ENCODE measurements at regions not wholly inside any gene's neighbourhood (a gene's known extent, or its start where the extent isn't known, plus 50 kb on each side); places are given as distances from the start of the nearest gene placed in this dataset.
A peak's percentile ranks its signal among the peaks of the same experiment; 100 is the strongest.

DNA sequence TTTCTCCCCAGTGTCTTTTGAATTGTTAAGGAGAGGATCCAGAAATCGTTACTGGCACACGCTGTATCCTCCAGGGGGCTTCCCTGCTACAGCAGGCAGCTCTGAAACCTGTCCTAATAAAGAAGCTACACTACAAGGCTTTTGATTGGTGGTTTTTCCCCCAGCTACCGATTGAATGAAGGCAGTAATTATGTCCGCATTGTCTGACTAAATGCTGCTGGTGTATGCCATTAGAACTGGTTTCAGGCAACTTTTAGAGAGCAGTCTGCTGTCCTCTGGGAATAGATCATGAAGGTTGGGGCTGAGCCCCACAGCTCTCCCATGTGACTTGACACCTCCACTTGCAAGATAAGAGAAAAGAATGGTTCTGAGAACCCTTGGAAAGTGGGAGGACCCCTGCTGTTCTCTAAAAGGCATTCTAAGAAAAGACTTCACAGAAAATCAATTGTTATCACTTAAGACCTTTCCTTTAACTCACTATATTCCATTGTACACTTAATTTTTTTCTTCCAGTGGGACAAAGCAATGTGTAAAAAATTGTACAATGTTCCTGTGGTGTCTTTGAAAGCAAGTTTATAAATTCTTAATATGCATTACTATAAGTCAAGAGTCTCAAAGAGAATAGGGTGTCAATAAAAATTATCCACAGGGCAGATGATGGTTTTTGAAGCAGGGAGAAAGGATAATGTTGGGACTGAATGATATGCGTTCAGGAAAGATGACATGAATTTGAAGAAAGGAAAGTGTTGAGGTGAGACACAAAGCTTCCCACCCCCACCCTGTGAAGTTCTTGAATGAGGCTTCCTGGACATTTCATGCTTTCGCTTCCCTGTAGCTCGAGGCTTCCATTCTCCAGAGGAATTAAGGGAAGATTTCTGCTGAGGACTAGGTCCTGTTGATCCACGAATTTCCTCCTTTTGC is 53.0 kb upstream of the DAZL start:
- H3K27ac ChIP-seq: no peak overlapping the region
- no peaks in the 10 kb centered on the region for H3K9me3 ChIP-seq (ENCODE audit: low read depth)
- no peaks in the 10 kb centered on the region for H3K36me3 ChIP-seq
- peak; percentile 27 to 55 for DNase-seq (ENCODE audit: low read depth in 1 of 2, low spot score in 1 of 2)
- H3K4me1 ChIP-seq (ENCODE audit: low read depth): peaks cover 11% of the 10 kb centered on the region
- H3K4me3 ChIP-seq: no peak overlapping the region
- H3K27me3 ChIP-seq: no peaks in the 10 kb centered on the region
- TF ChIP-seq, protein P1, sequence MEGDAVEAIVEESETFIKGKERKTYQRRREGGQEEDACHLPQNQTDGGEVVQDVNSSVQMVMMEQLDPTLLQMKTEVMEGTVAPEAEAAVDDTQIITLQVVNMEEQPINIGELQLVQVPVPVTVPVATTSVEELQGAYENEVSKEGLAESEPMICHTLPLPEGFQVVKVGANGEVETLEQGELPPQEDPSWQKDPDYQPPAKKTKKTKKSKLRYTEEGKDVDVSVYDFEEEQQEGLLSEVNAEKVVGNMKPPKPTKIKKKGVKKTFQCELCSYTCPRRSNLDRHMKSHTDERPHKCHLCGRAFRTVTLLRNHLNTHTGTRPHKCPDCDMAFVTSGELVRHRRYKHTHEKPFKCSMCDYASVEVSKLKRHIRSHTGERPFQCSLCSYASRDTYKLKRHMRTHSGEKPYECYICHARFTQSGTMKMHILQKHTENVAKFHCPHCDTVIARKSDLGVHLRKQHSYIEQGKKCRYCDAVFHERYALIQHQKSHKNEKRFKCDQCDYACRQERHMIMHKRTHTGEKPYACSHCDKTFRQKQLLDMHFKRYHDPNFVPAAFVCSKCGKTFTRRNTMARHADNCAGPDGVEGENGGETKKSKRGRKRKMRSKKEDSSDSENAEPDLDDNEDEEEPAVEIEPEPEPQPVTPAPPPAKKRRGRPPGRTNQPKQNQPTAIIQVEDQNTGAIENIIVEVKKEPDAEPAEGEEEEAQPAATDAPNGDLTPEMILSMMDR (IDR thresholded peaks at IDR 0.05; ENCODE audit: low read depth, low read length): peak; percentile 32

DNA sequence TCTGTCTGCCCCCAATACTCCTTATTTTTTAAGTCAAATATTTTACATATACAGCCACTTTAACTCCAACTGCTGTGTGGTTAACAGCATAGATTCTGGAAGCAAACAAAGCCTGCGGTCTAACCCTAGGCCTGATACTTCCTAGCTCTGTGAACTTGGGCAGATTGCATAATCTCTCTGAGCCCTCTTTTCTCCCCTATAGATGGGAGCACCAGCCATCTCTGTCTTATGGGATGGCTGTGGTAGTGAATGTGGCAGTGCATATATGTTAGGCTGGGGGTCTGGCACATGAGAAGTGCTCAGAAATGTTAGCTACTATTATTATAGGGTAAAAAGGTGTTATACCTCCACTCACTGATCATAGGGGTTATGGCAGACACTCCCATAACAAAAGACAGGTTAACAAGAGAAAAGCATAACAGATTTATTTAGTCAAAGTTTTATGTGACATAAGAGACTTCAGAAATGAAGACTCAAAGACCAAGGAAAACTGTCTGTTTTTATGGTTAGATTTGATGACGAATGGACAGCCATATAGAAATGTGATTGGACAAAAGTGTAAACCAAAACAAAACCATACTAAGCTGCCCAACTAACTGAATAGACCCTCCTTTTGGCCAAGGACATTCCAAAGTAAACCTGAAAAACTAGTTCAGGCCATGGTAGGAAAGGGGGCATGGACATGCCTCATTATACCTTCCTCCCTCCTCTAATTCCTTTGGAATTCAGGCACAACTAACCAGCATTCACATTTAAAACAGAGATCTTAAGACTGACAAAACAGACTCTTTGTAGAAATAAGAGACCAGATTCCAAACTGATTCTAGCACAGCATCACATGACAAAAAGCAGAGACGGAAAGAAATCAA is 53.9 kb upstream of the DAZL start:
- Histone ChIP-seq H3K36me3 (no peaks in the 10 kb centered on the region), H3K9me3 (ENCODE audit: low read depth) (no peaks in the 10 kb centered on the region), H3K27me3 (no peaks in the 10 kb centered on the region), H3K4me3 (no peak overlapping the region), H3K27ac (no peak overlapping the region), H3K4me1 (ENCODE audit: low read depth) (peaks cover 11% of the 10 kb centered on the region)
- DNase-seq (ENCODE audit: low read depth in 1 of 2, low spot score in 1 of 2): no peak
- TF ChIP-seq, protein P1 (IDR thresholded peaks at IDR 0.05; ENCODE audit: low read depth, low read length): no peak

DNA sequence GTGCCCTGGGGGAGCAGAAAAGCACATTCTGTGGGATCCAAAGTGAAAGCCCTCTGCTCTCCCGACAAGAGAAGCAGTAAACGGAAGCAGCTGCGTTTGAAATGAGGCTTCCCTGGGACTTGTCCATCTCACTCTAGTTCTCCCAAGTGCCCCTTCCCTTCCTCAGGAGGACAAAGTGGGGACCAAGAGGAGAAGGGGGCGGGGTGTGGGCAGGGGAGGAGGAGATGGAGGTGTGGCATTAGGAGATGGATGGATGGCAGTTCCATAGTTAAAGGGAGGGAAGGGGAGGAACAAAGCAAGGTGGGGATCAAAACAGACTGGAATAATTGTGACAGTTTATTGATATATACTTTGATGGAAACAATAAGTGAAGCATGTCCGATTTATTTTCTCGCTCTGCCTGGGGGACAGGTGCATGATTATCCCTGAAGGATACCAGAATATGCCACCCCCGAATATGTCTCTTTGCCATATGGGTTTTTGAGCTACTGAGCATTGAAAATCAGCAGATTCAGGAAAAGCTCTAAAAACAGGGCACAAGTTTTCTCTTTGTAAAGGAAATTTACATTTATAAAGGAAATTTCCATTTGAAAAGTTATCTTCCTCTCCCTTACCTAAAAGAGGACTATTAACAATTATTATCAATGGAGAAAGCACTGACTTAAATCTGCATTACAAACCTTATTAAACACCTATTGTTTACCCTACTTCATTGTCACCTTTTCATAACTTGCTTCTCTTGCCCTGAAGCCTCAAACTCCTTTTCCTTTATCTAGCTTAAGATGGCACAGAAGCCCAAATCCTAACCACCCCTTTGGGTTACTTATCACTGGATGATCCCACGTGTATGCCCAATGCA is 58.9 kb upstream of the DAZL start:
- no peaks in the 10 kb centered on the region for H3K4me1 ChIP-seq (ENCODE audit: low read depth)
- H3K36me3 ChIP-seq: no peaks in the 10 kb centered on the region
- no peak overlapping the region for H3K4me3 ChIP-seq
- H3K9me3 ChIP-seq (ENCODE audit: low read depth): no peaks in the 10 kb centered on the region
- no peak overlapping the region for H3K27ac ChIP-seq
- TF ChIP-seq, protein P1 (IDR thresholded peaks at IDR 0.05; ENCODE audit: low read depth, low read length): no peak
- DNase-seq (ENCODE audit: low read depth in 1 of 2, low spot score in 1 of 2): no peak
- no peaks in the 10 kb centered on the region for H3K27me3 ChIP-seq

DNA sequence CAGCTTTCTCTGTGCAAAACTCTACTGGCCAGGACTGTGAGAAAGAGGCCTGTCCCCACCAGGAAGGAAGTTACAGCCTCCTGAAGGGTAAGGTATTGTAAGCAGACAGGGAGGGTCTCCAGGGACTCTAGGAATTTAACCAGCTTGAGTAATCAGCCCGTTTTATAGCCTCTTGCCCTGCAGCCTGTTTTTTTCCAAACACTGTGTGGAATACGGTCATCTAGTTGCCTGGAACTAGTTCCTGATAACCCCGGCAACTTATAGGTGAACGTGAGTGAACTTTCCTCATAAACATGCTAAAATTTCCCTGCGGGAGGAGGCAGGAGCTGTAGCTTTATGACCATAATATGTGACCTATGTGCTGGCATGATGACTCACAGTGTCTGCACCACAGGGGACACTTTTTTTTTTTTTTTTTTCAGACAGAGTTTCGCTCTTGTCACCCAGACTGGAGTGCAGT is 60.1 kb upstream of the DAZL start:
- Histone ChIP-seq H3K9me3 (ENCODE audit: low read depth) (no peaks in the 10 kb centered on the region), H3K27me3 (no peaks in the 10 kb centered on the region), H3K4me3 (no peak overlapping the region), H3K4me1 (ENCODE audit: low read depth) (no peaks in the 10 kb centered on the region), H3K27ac (no peak overlapping the region), H3K36me3 (no peaks in the 10 kb centered on the region)
- DNase-seq (ENCODE audit: low read depth in 1 of 2, low spot score in 1 of 2): peak in 1 of 2 donors; percentile 60
- TF ChIP-seq, protein P1 (IDR thresholded peaks at IDR 0.05; ENCODE audit: low read depth, low read length): no peak

DNA sequence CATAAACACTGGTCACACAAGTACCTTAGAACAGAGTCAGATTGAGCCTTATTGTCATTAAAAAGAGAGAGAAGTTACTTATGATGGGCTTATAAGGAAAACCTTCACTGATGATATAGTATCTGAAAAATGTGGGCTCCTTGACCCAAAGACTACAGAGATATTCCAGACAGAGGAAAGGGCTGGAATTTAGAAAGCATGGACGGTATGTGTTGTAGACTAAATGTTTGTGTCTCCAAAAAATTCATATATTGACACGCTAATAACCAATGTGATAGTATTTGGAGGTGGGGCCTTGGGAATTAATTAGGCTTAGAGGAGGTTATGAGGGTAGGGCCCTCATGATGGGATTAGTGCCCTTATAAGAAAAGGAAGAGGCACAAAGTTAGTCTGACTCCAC is 61.0 kb upstream of the DAZL start:
- H3K27me3 ChIP-seq: no peaks in the 10 kb centered on the region
- H3K36me3 ChIP-seq: no peaks in the 10 kb centered on the region
- no peaks in the 10 kb centered on the region for H3K4me1 ChIP-seq (ENCODE audit: low read depth)
- H3K27ac ChIP-seq: no peak overlapping the region
- no peak for DNase-seq (ENCODE audit: low read depth in 1 of 2, low spot score in 1 of 2)
- H3K4me3 ChIP-seq: no peak overlapping the region
- H3K9me3 ChIP-seq (ENCODE audit: low read depth): no peaks in the 10 kb centered on the region
- TF ChIP-seq, protein P1 (IDR thresholded peaks at IDR 0.05; ENCODE audit: low read depth, low read length): no peak
